Suprapubic skin (tissue), 3 donors: ENCODE measurements at regions not wholly inside any gene's neighbourhood (a gene's known extent, or its start where the extent isn't known, plus 50 kb on each side); places are given as distances from the start of the nearest gene placed in this dataset.

Experiments
- CTCF ChIP-seq, 2 donors: fragments of 200-600 bp in 1 of 2; fragments of 450-650 bp in 1 of 2; sonication (generic) in 1 of 2; IDR thresholded peaks; one replicate each; pipeline ENCODE4 v1.5.1; 2016 to 2019; ENCODE audit warnings: antibody characterized with exemption in 2 of 2, mild to moderate bottlenecking in 1 of 2, moderate library complexity in 1 of 2
- EP300 ChIP-seq: sonication (generic); formaldehyde crosslinking; IDR thresholded peaks from one replicate; pipeline ENCODE4 v1.6.1; 2017; ENCODE audit warnings: antibody characterized with exemption

- TF ChIP-seq CTCF (IDR thresholded peaks at IDR 0.05), result no peak
- TF ChIP-seq EP300, result no peak
Observed at GRCh38 chr15:61777689-61778088, 282.6 kb downstream of the VPS13C start.
